HG03280 (cell line): ENCODE measurements at regions not wholly inside any gene's neighbourhood (a gene's known extent, or its start where the extent isn't known, plus 50 kb on each side); places are given as distances from the start of the nearest gene placed in this dataset.
"Not testable (repeated sequence)": the region's sequence is repeated elsewhere in the genome, so short reads cannot be mapped to it uniquely, and the experiment has no call there.

ENCODE experiments used
- ATAC-seq: cut with Tn5 transposase; IDR thresholded peaks from one replicate; pipeline ENCODE4 v1.9.1; 2021; ENCODE audit warnings: mild to moderate bottlenecking, moderate library complexity; ENCODE audit not compliant: unreplicated experiment

GRCh38 chr6:8875986-8876385, 440.6 kb upstream of the SLC35B3 start:
- no peak for ATAC-seq

- ATAC-seq, result no peak
Observed at GRCh38 chr6:8872589-8872988, 437.2 kb upstream of the SLC35B3 start.

- no peak for ATAC-seq
Observed at GRCh38 chr6:8865451-8865850, 430.1 kb upstream of the SLC35B3 start.

GRCh38 chr6:8860671-8861070, 425.3 kb upstream of the SLC35B3 start:
- no peak for ATAC-seq

- no peak for ATAC-seq
Observed at GRCh38 chr6:8859501-8859900, 424.2 kb upstream of the SLC35B3 start.

- no peak for ATAC-seq
Observed at GRCh38 chr6:8858854-8859331, 423.5 kb upstream of the SLC35B3 start.

GRCh38 chr6:8857160-8857559, 421.8 kb upstream of the SLC35B3 start:
- no peak for ATAC-seq

- no peak for ATAC-seq
Observed at GRCh38 chr6:8855411-8855810, 420.1 kb upstream of the SLC35B3 start.

GRCh38 chr6:8852332-8852731, 417.0 kb upstream of the SLC35B3 start:
- ATAC-seq, result no peak

GRCh38 chr6:8846680-8847079, 411.3 kb upstream of the SLC35B3 start:
- not testable (repeated sequence) for ATAC-seq

- ATAC-seq, result no peak
Observed at GRCh38 chr6:8845690-8846089, 410.3 kb upstream of the SLC35B3 start.

GRCh38 chr6:8844968-8845367, 409.6 kb upstream of the SLC35B3 start:
- ATAC-seq, result no peak

GRCh38 chr6:8839626-8840025, 404.3 kb upstream of the SLC35B3 start:
- no peak for ATAC-seq

GRCh38 chr6:8837343-8837742, 402.0 kb upstream of the SLC35B3 start:
- ATAC-seq, result no peak

GRCh38 chr6:8832695-8833094, 397.4 kb upstream of the SLC35B3 start:
- ATAC-seq, result not testable (repeated sequence)

GRCh38 chr6:8831366-8832152, 396.2 kb upstream of the SLC35B3 start:
- ATAC-seq, result no peak

- ATAC-seq, result no peak
Observed at GRCh38 chr6:8830794-8831193, 395.4 kb upstream of the SLC35B3 start.

GRCh38 chr6:8829796-8830195, 394.5 kb upstream of the SLC35B3 start:
- no peak for ATAC-seq

- ATAC-seq, result no peak
Observed at GRCh38 chr6:8829296-8829695, 394.0 kb upstream of the SLC35B3 start.

GRCh38 chr6:8828376-8828775, 393.0 kb upstream of the SLC35B3 start:
- ATAC-seq, result no peak

GRCh38 chr6:8825726-8826125, 390.4 kb upstream of the SLC35B3 start:
- ATAC-seq, result no peak

- no peak for ATAC-seq
Observed at GRCh38 chr6:8821981-8822381, 386.6 kb upstream of the SLC35B3 start.

GRCh38 chr6:8820313-8820712, 385.0 kb upstream of the SLC35B3 start:
- no peak for ATAC-seq
